Fibroblast of skin of abdomen (primary cell): ENCODE measurements at regions not wholly inside any gene's neighbourhood (a gene's known extent, or its start where the extent isn't known, plus 50 kb on each side); places are given as distances from the start of the nearest gene placed in this dataset.

ENCODE experiments used
- DNase-seq: peaks from one replicate; pipeline ENCODE4 v3.0.0-alpha.2; 2013

DNA sequence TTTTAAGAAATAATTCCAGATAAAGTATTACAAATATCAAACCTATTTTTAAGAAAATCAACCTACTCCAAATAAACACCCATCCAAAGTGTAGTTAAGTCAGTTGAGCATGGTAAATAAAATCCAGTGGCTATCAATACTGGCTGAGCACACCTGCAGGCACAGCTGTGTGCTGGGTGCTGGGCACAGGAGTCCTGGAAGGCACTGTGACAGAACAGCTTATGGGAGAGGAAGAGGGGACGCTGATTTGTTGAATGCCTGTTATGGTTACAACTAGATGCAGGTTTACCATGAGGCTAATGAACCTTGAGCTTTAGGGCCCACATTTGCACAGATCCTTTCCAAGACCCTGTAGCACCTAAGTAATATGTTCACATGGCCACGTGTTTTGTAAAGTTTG, 202.7 kb downstream of the MTX2 start:
- no peak for DNase-seq

GRCh38 chr2:176473177-176473576, 203.9 kb downstream of the MTX2 start:
- peak; percentile 57 for DNase-seq

DNA sequence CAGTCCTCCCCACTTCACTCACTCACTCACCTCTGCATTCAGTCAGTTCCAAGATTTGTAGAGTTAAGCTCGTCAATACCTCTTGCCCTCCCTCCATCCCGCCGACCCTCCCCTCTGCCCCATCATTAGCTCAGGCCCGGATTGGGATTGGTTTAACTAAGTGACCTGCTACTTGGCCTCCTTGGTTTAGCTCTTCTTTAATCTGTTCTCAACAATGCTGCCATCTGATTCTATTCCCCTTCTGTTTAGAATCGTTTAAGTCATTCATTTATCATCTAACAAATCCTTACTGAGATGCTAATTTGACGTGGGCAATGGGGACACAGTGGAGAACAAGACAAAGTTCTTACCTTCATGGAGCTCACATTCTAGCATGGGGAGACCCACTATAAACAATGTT, 204.6 kb downstream of the MTX2 start:
- DNase-seq: no peak

DNA sequence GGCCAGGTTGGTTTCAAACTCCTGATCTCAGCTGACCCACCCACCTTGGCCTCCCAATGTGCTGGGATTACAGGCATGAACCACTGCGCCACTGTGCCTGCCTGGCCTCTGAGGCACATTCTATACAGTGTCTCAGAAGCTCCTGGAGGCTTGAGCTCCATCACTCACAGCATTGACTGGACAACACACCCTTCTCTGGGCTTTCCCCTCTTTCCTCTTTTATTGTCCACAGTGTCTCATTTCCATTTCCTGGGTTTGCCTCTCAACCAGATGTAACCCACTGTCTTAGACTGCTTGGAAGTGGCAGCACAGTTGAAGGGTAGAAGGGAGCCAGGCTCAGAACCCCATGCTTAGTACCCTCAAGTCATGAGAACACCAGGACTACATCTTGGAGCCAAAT, 208.1 kb downstream of the MTX2 start:
- no peak for DNase-seq

- peak; percentile 39 for DNase-seq
Observed at GRCh38 chr2:176479961-176480360, 210.7 kb downstream of the MTX2 start.

DNA sequence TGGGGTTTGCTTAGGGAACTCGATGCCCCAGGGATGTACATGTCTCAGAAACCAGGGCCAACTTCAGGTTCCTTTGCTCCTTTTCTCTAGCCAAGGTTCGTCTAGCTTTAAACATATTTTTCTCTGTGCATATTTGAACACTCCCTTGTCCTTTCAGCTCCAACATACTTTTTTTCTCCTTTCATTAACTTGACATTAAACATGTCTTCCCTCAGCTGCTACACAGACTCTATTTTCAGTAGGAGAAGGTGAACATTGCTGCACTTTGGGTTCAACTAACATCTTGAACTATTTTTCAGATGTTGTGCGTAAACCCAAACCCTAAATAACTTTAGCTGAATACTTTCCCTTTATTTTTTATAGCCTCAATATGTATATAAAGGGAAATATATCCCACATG, 212.9 kb downstream of the MTX2 start:
- no peak for DNase-seq

- DNase-seq: no peak
Observed at GRCh38 chr2:176483476-176483875, 214.2 kb downstream of the MTX2 start.

GRCh38 chr2:176483901-176484568, 214.8 kb downstream of the MTX2 start:
- peak; percentile 35 for DNase-seq

DNA sequence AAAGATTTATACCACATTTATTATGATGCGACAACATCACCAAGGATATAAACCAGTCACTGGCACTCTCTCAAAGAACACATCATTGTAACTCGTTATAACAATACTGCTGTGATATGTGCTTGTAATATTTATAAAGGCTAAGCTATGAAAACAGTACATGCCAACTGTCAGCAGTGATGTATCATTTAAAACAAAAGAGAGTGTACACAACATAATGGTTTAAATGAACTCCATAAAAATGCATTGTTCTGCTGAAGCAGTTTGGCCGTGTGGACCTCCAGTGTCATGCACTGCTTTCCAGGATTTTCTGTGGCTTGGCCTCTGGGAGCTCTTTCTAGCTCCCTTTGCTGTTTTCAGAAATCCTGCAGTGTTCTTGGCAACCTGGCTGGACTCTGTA, 215.6 kb downstream of the MTX2 start:
- DNase-seq: peak; percentile 85

GRCh38 chr2:176488431-176488830, 219.2 kb downstream of the MTX2 start:
- DNase-seq: peak; percentile 96

GRCh38 chr2:176490061-176490861, 221.0 kb downstream of the MTX2 start:
- peak; percentile 74 for DNase-seq

DNA sequence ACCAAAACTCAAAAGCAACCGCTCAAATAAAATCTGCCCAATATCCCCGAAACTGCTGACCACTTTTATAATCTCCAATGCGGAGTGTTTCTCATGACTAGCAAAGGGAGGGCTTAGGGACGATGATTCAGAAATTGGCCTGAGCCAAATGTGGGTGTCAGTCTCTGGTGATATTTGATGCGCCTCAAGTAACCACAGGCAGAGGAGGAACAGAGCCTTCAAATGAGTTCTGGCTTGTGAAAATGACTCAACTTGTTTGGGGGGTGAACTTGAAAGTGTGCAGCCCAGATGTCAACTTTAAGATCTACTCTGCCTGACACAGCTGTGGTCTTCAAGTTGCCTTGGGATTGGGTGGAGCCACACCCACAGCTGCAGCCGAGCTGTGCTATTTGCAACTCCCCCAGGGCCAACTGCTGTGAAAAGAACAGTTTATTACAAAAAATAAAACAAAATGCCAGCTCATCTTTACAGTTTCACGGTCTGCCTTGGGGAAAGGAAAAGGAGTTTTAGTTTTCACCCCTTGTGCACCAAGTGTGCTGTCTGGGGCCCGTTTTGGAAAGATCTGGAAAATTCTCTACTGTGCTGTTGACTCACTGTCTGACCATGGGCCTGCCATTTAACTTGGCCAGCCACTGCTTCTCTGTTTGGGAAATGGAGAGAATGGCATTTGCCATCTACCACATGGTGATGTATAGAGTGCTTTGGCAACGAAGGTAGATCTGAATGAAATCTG, 222.1 kb downstream of the MTX2 start:
- peak; percentile 100 for DNase-seq

- no peak for DNase-seq
Observed at GRCh38 chr2:176492583-176492982, 223.3 kb downstream of the MTX2 start.

DNA sequence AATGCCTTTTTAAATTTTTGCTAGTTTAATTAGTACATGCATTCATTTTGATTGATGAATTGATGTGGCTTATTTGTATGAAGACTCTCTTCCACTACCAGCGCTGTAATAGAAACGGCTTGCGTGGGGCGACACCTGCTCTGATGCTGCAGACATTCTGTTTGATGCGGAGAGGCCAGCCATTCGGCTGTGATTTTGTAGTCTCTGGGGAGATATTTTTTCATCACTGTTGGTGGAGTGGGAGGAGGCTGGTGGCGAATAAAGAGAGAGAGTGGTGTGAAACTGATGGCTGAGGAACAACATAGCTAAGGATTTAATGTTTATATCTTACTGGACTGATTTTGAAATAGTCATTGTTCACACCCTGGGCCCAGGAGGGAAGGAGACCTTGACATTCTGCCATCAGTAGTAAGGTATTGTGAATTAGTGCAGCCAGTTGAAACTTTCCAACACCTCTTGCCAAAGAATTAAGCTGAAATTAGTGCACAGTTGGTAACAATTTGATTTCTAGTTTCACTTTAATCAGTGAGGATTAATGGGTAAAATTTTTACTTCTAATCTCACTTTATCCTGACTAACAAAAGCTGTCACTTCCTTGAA, 224.1 kb downstream of the MTX2 start:
- DNase-seq: no peak

- DNase-seq: no peak
Observed at GRCh38 chr2:176493909-176494308, 224.7 kb downstream of the MTX2 start.

DNA sequence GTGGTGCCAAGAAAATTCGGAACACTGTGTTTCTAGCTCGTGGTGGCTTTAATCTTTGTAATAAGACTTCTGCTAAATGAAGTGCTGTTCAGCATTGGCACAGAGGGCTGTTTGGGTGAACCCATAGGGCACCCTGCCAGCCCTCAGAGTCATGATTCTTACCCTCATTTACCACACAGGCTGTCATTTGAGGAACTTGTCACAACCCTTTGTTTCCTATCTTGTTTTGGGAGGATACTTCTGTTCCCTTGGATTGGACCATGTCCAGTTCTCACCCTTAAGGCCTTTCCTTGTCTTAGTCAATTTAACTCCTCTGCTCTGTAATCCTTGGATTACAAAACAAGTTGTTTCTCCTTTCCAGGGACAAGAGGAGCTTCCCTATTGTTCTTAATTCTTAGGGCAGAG, 225.7 kb downstream of the MTX2 start:
- no peak for DNase-seq

DNA sequence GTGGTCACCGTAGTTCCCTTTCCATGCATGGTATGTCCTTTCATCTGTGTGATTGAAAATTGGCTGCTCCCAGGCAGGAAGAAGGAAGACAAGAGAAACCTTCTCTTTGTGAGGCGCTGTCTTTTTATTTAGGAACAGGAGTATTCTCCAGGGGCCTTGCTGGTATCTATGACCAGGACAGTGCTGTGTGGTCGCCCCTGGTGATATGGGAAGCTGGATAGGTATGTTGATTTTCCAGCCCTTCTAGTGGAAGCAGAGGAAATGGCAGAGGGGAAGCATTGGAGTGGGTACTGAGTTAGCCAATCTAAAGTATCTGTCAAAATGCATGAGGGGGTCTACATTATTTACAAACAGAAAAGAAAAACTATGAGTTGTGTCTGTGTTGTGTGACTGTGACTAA, 226.6 kb downstream of the MTX2 start:
- DNase-seq: no peak

- DNase-seq: peak; percentile 71
Observed at GRCh38 chr2:176496761-176497160, 227.5 kb downstream of the MTX2 start.

DNA sequence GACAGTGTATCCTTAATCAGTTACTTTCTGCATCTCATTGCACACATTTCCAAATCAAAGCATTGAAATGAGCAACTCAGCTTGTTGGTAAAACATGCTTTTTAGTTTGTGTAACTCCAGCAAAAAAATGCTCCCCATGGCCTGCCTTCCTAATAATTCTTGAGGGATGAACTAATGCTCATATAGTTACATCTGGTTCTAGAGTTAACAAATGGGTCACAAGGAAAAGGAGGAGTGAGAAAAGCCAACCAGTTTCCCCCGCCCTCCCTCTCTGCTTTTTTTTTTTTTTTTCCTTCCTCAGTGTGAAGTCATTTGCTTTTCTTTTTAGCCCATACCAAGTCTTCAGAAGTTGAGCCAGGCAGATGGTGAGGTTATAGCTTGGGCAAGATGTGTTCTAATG, 231.7 kb downstream of the MTX2 start:
- DNase-seq: peak; percentile 86

- DNase-seq: no peak
Observed at GRCh38 chr2:176501617-176502016, 232.4 kb downstream of the MTX2 start.

DNA sequence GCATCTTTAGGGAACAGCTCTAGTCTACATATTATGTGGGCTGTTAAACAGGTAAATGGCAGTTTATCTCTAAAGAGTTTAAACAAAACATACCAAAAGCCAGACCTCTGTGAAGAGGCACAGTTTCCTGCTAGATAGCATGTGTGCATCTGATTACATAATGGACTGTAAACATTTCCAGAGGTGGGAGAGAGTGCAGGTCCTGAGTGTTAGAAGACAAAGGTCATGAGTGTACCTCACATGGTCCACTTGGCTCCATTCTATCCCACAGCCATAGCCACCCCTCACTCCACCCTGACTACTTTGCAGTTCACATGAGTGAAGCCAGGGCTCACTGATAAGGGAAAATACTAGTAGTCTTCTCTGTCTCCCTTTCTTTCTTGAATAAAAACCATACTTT, 233.4 kb downstream of the MTX2 start:
- no peak for DNase-seq

GRCh38 chr2:176503776-176504175, 234.5 kb downstream of the MTX2 start:
- no peak for DNase-seq

GRCh38 chr2:176504440-176504839, 235.2 kb downstream of the MTX2 start:
- DNase-seq: peak; percentile 12
